ENCODE measurements at regions not wholly inside any gene's neighbourhood (a gene's known extent, or its start where the extent isn't known, plus 50 kb on each side); places are given as distances from the start of the nearest gene placed in this dataset.

DNA sequence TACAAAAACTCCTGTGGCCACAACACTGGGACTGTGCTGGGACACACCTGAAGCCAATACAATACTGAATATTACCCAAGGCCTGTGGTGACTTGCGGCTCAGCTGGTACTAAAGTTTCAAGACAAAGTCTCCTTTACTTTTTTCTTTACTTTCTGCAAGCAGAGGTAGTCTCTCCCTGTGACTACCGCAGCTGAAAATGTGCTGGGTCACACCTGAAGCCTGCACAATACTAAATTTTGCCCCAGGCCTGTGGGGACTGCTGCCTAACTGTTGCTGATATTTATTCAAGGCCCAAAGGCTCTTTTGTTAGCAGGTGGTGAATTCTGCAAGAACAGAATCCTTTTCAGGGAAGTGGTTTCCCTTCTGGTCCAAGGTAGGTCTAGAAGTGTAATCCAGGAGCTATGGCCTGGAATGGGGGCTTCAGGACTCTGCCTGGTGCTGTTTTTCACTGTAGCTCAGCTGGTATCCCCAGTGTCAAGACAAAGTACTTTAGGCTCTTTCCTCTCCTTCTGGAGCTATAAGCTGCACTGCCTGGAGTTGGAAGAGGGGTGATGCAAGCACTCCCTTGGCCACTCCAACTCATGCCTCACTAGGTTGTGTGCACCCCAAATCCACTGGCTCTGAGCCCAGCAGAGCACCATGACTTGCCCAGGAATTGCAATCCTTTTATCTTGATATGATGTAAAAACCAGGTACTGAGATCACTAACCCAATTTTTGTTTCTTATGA, 489.4 kb downstream of the TECRL start:
- ChIA-PET CTCF (no interaction called here), POLR2A (no interaction called here)
- Histone ChIP-seq H3K27ac (ENCODE audit: low read depth in 2 of 2, low read length in 1 of 2) (no peak overlapping the region), H3K79me2 (ENCODE audit: insufficient read depth) (no peaks in the 10 kb centered on the region), H3K9ac (no peak overlapping the region), H2AFZ (ENCODE audit: low read depth) (no peak overlapping the region), H3K4me2 (no peak overlapping the region), H3K4me3 (ENCODE audit: low read depth in 2 of 2, low read length in 1 of 2) (no peak overlapping the region), H3K9me2 (no peaks in the 10 kb centered on the region; the same call in 1 of the 2 replicates), H3F3A (replicated peaks; ENCODE audit: insufficient read depth) (no peaks in the 10 kb centered on the region), H3K9me3 (no peaks in the 10 kb centered on the region), H3K4me1 (ENCODE audit: control insufficient read depth in 1 of 2, insufficient read depth in 2 of 2, low read depth in 1 of 2, low read length in 1 of 2) (no peaks in the 10 kb centered on the region; a peak in 1 of 4 replicates), H3K36me3 (replicated peaks in 1 of 2; ENCODE audit: control insufficient read depth in 1 of 2, insufficient read depth in 2 of 2, low read length in 1 of 2) (no peaks in the 10 kb centered on the region), H4K20me1 (ENCODE audit: insufficient read depth) (no peaks in the 10 kb centered on the region), H3K27me3 (ENCODE audit: insufficient read depth) (no peaks in the 10 kb centered on the region)
- WGBS (ENCODE audit: low lambda C conversion rate), result 17% methylated on average over 2 of the region's 2 CpGs
- TF ChIP-seq TAF1 (IDR thresholded peaks at IDR 0.05; ENCODE audit: borderline replicate concordance, low read depth, low read length) (no peak), YY1 (IDR thresholded peaks at IDR 0.05; ENCODE audit: low read depth) (no peak), EP300 (IDR thresholded peaks at IDR 0.05; ENCODE audit: borderline replicate concordance in 1 of 2, low read depth in 1 of 2, low read length in 1 of 2) (no peak), SIN3A (IDR thresholded peaks at IDR 0.05; ENCODE audit: borderline replicate concordance, low read depth, low read length) (no peak), RFX5 (IDR thresholded peaks at IDR 0.05; ENCODE audit: low read length) (no peak), TCF12 (IDR thresholded peaks at IDR 0.05) (no peak), RXRA (IDR thresholded peaks at IDR 0.05; ENCODE audit: borderline replicate concordance, low read depth) (no peak), NRF1 (IDR thresholded peaks at IDR 0.05; ENCODE audit: low read depth, low read length) (no peak), NFIC (IDR thresholded peaks at IDR 0.05; ENCODE audit: borderline replicate concordance) (no peak)
- TF ChIP-seq, protein P1, sequence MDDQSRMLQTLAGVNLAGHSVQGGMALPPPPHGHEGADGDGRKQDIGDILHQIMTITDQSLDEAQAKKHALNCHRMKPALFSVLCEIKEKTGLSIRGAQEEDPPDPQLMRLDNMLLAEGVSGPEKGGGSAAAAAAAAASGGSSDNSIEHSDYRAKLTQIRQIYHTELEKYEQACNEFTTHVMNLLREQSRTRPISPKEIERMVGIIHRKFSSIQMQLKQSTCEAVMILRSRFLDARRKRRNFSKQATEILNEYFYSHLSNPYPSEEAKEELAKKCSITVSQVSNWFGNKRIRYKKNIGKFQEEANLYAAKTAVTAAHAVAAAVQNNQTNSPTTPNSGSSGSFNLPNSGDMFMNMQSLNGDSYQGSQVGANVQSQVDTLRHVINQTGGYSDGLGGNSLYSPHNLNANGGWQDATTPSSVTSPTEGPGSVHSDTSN (IDR thresholded peaks at IDR 0.05), result no peak
- TF ChIP-seq, protein P2, sequence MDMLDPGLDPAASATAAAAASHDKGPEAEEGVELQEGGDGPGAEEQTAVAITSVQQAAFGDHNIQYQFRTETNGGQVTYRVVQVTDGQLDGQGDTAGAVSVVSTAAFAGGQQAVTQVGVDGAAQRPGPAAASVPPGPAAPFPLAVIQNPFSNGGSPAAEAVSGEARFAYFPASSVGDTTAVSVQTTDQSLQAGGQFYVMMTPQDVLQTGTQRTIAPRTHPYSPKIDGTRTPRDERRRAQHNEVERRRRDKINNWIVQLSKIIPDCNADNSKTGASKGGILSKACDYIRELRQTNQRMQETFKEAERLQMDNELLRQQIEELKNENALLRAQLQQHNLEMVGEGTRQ (IDR thresholded peaks at IDR 0.05; ENCODE audit: borderline replicate concordance, low read depth, low read length), result no peak
- TF ChIP-seq, protein P3, sequence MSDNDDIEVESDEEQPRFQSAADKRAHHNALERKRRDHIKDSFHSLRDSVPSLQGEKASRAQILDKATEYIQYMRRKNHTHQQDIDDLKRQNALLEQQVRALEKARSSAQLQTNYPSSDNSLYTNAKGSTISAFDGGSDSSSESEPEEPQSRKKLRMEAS (IDR thresholded peaks at IDR 0.05; ENCODE audit: low read depth), result no peak
- TF ChIP-seq, protein P4, sequence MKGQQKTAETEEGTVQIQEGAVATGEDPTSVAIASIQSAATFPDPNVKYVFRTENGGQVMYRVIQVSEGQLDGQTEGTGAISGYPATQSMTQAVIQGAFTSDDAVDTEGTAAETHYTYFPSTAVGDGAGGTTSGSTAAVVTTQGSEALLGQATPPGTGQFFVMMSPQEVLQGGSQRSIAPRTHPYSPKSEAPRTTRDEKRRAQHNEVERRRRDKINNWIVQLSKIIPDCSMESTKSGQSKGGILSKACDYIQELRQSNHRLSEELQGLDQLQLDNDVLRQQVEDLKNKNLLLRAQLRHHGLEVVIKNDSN (IDR thresholded peaks at IDR 0.05; ENCODE audit: borderline replicate concordance, low read depth), result no peak
- no peak for DNase-seq

DNA sequence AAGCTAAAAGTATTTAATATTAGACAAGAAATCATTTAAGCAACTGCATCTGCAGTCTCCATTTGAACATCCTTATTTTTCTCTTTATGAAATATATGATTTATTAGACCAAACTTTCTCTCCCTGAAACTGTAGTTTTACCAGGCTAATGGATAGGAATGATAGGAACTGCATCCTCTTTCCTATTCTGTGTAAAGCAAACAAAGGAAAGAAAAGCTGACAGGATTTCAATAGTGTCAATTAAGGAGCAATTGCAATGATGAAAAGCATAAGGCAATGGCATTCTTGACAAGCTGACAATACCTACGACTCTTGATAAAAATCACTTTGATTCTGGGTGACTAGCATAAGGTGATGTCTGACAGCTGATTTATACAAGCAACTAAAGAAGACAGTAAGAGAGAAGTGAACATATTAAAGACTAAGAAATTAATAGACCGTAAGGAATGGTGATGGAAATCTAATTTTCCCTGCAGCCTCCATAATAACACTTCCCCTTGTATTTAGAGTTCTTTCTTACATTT, 502.5 kb downstream of the TECRL start:
- H4K20me1 ChIP-seq (ENCODE audit: insufficient read depth), result no peaks in the 10 kb centered on the region
- WGBS (ENCODE audit: low lambda C conversion rate), result 12% methylated on average over 2 of the region's 2 CpGs
- ChIA-PET POLR2A (no interaction called here), CTCF (no interaction called here)
- no peaks in the 10 kb centered on the region for H3K4me1 ChIP-seq (ENCODE audit: control insufficient read depth in 1 of 2, insufficient read depth in 2 of 2, low read depth in 1 of 2, low read length in 1 of 2)
- H3K9me3 ChIP-seq, result no peaks in the 10 kb centered on the region
- H3K9me2 ChIP-seq, result no peaks in the 10 kb centered on the region
- H3K9ac ChIP-seq, result no peak overlapping the region
- no peak overlapping the region for H3K4me3 ChIP-seq (ENCODE audit: low read depth in 2 of 2, low read length in 1 of 2)
- H3K36me3 ChIP-seq (replicated peaks in 1 of 2; ENCODE audit: control insufficient read depth in 1 of 2, insufficient read depth in 2 of 2, low read length in 1 of 2), result no peaks in the 10 kb centered on the region
- no peak overlapping the region for H2AFZ ChIP-seq (ENCODE audit: low read depth)
- no peaks in the 10 kb centered on the region for H3F3A ChIP-seq (replicated peaks; ENCODE audit: insufficient read depth)
- H3K4me2 ChIP-seq, result no peak overlapping the region
- no peak overlapping the region for H3K27ac ChIP-seq (ENCODE audit: low read depth in 2 of 2, low read length in 1 of 2)
- H3K79me2 ChIP-seq (ENCODE audit: insufficient read depth), result no peaks in the 10 kb centered on the region
- H3K27me3 ChIP-seq (ENCODE audit: insufficient read depth), result no peaks in the 10 kb centered on the region
- DNase-seq, result no peak
- no peak for TF ChIP-seq RXRA (IDR thresholded peaks at IDR 0.05; ENCODE audit: borderline replicate concordance, low read depth)
- TF ChIP-seq RCOR1 (IDR thresholded peaks at IDR 0.05; ENCODE audit: low read length), result no peak
- no peak for TF ChIP-seq FOSL2 (IDR thresholded peaks at IDR 0.05; ENCODE audit: borderline replicate concordance, low read depth)
- no peak for TF ChIP-seq MEF2A (IDR thresholded peaks at IDR 0.05; ENCODE audit: borderline replicate concordance, low read depth)
- TF ChIP-seq CHD2 (IDR thresholded peaks at IDR 0.05; ENCODE audit: low read length, partially characterized antibody), result no peak
- no peak for TF ChIP-seq RFX5 (IDR thresholded peaks at IDR 0.05; ENCODE audit: low read length)
- TF ChIP-seq FOXM1 (IDR thresholded peaks at IDR 0.05; ENCODE audit: low read depth), result no peak
- TF ChIP-seq POLR2AphosphoS5 (IDR thresholded peaks at IDR 0.05; ENCODE audit: low read depth, low read length), result no peak
- TF ChIP-seq MXI1 (IDR thresholded peaks at IDR 0.05; ENCODE audit: low read depth, low read length), result no peak
- TF ChIP-seq, protein P5, sequence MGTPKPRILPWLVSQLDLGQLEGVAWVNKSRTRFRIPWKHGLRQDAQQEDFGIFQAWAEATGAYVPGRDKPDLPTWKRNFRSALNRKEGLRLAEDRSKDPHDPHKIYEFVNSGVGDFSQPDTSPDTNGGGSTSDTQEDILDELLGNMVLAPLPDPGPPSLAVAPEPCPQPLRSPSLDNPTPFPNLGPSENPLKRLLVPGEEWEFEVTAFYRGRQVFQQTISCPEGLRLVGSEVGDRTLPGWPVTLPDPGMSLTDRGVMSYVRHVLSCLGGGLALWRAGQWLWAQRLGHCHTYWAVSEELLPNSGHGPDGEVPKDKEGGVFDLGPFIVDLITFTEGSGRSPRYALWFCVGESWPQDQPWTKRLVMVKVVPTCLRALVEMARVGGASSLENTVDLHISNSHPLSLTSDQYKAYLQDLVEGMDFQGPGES (IDR thresholded peaks at IDR 0.05; ENCODE audit: low read depth, low read length), result no peak
- TF ChIP-seq EZH2phosphoT487 (IDR thresholded peaks at IDR 0.05; ENCODE audit: borderline replicate concordance, low read depth), result no peak
